Ovary (tissue), 3 donors: ENCODE measurements at regions not wholly inside any gene's neighbourhood (a gene's known extent, or its start where the extent isn't known, plus 50 kb on each side); places are given as distances from the start of the nearest gene placed in this dataset.

Source experiments
- POLR2A ChIP-seq: fragments of 450-650 bp; IDR thresholded peaks from one replicate; pipeline ENCODE4 v1.6.1; 2017; ENCODE audit warnings: antibody characterized with exemption, mild to moderate bottlenecking, moderate library complexity
- TF ChIP-seq, protein P1 (sequence below), 3 donors: fragments of 450-650 bp in 2 of 3; fragments of 200-600 bp in 1 of 3; IDR thresholded peaks; one replicate each; pipeline versions ENCODE4 v1.5.1 to v1.8.0; 2016 to 2022; ENCODE audit warnings: antibody characterized with exemption in 3 of 3, mild to moderate bottlenecking in 1 of 3
- donor health status: DM: no; HTN: no; CAD: no.

DNA sequence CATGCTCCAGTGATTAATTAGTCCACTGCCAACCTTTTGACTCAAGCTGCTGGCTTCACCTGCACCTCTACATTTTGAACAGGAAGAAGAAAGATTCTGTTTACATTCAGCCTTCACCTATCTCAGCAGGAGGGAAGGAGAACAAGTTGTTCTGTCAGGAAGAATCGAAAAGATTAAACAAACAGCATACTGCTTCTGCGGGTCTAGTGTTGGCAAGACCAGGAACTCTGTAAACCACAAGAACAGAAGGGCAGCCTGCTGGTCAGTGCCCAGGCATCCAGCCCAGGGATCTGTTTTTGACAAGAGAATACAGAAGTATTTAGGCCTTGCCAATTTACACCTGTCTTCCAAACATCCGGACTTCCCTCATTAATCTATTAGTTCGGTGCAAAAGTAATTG is 189.7 kb downstream of the CHD9NB start:
- TF ChIP-seq, protein P1, sequence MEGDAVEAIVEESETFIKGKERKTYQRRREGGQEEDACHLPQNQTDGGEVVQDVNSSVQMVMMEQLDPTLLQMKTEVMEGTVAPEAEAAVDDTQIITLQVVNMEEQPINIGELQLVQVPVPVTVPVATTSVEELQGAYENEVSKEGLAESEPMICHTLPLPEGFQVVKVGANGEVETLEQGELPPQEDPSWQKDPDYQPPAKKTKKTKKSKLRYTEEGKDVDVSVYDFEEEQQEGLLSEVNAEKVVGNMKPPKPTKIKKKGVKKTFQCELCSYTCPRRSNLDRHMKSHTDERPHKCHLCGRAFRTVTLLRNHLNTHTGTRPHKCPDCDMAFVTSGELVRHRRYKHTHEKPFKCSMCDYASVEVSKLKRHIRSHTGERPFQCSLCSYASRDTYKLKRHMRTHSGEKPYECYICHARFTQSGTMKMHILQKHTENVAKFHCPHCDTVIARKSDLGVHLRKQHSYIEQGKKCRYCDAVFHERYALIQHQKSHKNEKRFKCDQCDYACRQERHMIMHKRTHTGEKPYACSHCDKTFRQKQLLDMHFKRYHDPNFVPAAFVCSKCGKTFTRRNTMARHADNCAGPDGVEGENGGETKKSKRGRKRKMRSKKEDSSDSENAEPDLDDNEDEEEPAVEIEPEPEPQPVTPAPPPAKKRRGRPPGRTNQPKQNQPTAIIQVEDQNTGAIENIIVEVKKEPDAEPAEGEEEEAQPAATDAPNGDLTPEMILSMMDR (IDR thresholded peaks at IDR 0.05), result no peak
- no peak for TF ChIP-seq POLR2A
